Calu3 (cell line): ENCODE measurements at regions not wholly inside any gene's neighbourhood (a gene's known extent, or its start where the extent isn't known, plus 50 kb on each side); places are given as distances from the start of the nearest gene placed in this dataset.

Experiments used
- BruUV-seq: library from RNA; stranded (reverse); fragments of 400-500 nt; replicated peaks from 2 replicates; lab custom pipeline; 2021; lab: Mats Ljungman, UMichigan
- CTCF ChIA-PET: fragments of 300-600 bp; sonication (Branson Sonifier 250); formaldehyde crosslinking; loops from one replicate; lab custom pipeline; 2022; ENCODE audit warnings: antibody characterized with exemption; lab: Charles Lee
- DNase-seq: peaks from one replicate; pipeline ENCODE4 v3.0.0; 2022
- H3K27ac Mint-ChIP-seq: one replicate; pipeline ENCODE4 v1.8.0; 2022; ENCODE audit warnings: mixed read lengths; ENCODE audit not compliant: unreplicated experiment
- H3K27me3 Mint-ChIP-seq: one replicate; pipeline ENCODE4 v1.8.0; 2022; ENCODE audit warnings: mixed read lengths; ENCODE audit not compliant: unreplicated experiment
- H3K36me3 Mint-ChIP-seq: one replicate; pipeline ENCODE4 v1.8.0; 2022; ENCODE audit warnings: mild to moderate bottlenecking, moderate library complexity, mixed read lengths; ENCODE audit not compliant: insufficient read depth, unreplicated experiment
- H3K4me1 Mint-ChIP-seq: one replicate; pipeline ENCODE4 v1.8.0; 2022; ENCODE audit warnings: mild to moderate bottlenecking, low read depth, mixed read lengths; ENCODE audit not compliant: unreplicated experiment
- H3K4me3 Mint-ChIP-seq: one replicate; pipeline ENCODE4 v1.8.0; 2022; ENCODE audit warnings: mild to moderate bottlenecking, low read depth, moderate library complexity, mixed read lengths; ENCODE audit not compliant: unreplicated experiment
- H3K9me3 Mint-ChIP-seq: one replicate; pipeline ENCODE4 v1.8.0; 2022; ENCODE audit warnings: low read depth, mixed read lengths; ENCODE audit not compliant: unreplicated experiment
- intact Hi-C: fragments of 100-400 bp; cut with micrococcal nuclease; formaldehyde crosslinking; loops from one replicate; pipeline ENCODE4 v1.10.0; 2022; ENCODE audit not compliant: unreplicated experiment
- TF ChIP-seq, protein P1 (sequence below): fragments of 200-600 bp; IDR thresholded peaks from one replicate; pipeline ENCODE4 v1.8.0; 2022; ENCODE audit warnings: antibody characterized with exemption; ENCODE audit not compliant: unreplicated experiment

DNA sequence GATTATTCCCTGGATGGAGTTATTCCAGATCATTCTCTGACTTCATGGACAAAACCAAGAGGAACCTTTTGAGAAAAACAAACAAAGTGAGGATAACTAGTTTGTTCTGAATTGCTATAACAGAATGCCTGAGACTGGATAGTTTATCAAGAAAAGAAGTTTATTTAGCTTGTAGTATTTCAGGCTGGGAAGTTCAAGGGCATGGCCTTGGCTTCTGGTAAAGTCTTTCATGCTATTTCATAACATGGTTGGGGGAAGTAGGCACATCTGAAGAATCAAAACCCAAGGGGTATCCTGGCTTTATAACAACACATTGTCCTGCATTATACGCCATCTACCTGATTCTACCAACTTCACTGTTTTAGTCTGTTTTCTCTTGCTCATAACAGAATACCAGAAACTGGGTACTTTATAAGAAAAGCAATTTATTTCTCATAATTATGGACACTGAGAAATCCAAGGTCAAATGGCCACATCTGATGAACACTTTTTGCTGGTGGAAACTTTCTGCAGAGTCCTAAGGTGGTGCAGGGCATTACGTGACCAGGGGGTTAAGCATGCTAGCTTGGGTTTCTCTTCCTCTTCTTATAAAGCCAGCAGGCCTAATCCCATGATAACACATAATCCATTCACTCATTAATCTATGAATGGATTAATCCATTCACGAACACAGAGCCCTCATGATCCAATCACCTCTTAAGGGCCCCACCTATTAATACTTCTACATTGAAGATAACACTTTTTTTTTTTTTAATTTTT lies 186.1 kb upstream of the PRSS16 start:
- no peak for DNase-seq
- BruUV-seq: no TSS peak
- Mint-ChIP-seq H3K27me3 (no peaks in the 10 kb centered on the region), H3K36me3 (no peaks in the 10 kb centered on the region), H3K4me3 (no peak overlapping the region), H3K27ac (no peak overlapping the region), H3K4me1 (peaks cover 7% of the 10 kb centered on the region), H3K9me3 (no peaks in the 10 kb centered on the region)
- CTCF ChIA-PET: no interaction called here
- TF ChIP-seq, protein P1, sequence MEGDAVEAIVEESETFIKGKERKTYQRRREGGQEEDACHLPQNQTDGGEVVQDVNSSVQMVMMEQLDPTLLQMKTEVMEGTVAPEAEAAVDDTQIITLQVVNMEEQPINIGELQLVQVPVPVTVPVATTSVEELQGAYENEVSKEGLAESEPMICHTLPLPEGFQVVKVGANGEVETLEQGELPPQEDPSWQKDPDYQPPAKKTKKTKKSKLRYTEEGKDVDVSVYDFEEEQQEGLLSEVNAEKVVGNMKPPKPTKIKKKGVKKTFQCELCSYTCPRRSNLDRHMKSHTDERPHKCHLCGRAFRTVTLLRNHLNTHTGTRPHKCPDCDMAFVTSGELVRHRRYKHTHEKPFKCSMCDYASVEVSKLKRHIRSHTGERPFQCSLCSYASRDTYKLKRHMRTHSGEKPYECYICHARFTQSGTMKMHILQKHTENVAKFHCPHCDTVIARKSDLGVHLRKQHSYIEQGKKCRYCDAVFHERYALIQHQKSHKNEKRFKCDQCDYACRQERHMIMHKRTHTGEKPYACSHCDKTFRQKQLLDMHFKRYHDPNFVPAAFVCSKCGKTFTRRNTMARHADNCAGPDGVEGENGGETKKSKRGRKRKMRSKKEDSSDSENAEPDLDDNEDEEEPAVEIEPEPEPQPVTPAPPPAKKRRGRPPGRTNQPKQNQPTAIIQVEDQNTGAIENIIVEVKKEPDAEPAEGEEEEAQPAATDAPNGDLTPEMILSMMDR: no peak
- intact Hi-C loops: no loop called here

DNA sequence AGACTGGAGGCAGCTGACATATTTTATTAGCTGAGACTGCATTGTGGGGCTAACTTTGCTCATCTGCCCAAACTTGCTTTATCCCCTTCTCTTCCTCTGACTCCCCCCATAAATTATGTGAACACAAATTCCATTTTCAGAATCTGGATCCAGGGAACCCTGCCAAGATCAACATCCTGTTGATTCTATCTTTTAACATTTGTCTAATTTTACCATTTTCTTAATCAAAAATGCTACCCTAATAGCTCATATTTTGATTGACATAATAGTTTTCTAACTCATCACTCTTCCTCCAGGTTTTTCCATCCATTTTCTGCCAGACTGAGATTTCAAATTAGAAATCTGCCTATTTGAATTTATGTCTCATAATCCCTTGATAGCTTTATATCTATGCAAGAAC lies 184.7 kb upstream of the PRSS16 start:
- Mint-ChIP-seq H3K27ac (no peak overlapping the region), H3K4me3 (no peak overlapping the region), H3K27me3 (no peaks in the 10 kb centered on the region), H3K4me1 (peaks cover 14% of the 10 kb centered on the region), H3K9me3 (no peaks in the 10 kb centered on the region), H3K36me3 (no peaks in the 10 kb centered on the region)
- intact Hi-C loops: no loop called here
- BruUV-seq: no TSS peak
- DNase-seq: no peak
- CTCF ChIA-PET: no interaction called here
- TF ChIP-seq, protein P1: no peak

DNA sequence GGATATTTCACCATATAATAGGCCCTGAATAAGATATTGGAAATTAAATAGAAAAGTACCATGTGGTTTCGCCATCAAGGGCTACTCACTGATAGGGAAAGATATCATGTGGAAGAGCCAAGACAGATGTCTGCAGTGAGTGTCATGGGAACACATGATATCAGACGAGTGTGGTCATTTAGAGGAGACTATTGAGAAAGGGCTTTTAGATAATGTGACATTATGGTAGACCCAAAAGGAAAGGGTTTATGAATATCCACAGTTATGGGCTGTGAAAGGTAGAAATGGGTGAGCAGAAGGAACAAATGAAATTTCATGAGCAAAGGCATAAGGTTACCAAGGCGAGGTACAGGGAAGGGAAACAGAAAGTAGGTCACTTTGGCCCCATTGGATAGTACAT lies 182.3 kb upstream of the PRSS16 start:
- no peaks in the 10 kb centered on the region for H3K27me3 Mint-ChIP-seq
- no peaks in the 10 kb centered on the region for H3K36me3 Mint-ChIP-seq
- DNase-seq: no peak
- no peak overlapping the region for H3K27ac Mint-ChIP-seq
- no peaks in the 10 kb centered on the region for H3K9me3 Mint-ChIP-seq
- BruUV-seq: no TSS peak
- intact Hi-C loops: no loop called here
- H3K4me1 Mint-ChIP-seq: peaks cover 14% of the 10 kb centered on the region
- CTCF ChIA-PET: no interaction called here
- H3K4me3 Mint-ChIP-seq: no peak overlapping the region
- TF ChIP-seq, protein P1: no peak

DNA sequence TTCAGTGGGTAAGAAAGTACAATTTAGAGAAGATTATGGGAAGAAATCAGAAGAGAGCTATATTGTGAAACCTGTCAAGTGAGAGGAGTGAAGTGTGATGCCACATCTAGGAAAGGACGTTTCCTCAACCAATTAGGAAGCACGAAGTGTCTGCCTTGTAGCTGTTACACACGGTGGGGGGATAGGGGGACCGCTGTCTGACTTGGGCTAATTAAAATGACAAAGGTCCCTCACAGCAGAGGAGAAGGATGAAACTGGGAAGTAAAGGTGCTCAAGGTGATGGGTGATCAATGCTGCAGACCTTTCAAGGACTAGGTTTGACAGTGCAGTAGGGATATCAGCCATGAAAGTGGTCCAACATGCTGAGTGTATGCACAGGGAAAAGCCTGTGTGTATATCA lies 181.1 kb upstream of the PRSS16 start:
- Mint-ChIP-seq H3K27me3 (no peaks in the 10 kb centered on the region), H3K36me3 (no peaks in the 10 kb centered on the region), H3K4me1 (peaks cover 14% of the 10 kb centered on the region), H3K9me3 (no peaks in the 10 kb centered on the region), H3K27ac (peak overlapping the region; percentile 49), H3K4me3 (no peak overlapping the region)
- CTCF ChIA-PET: no interaction called here
- BruUV-seq: no TSS peak
- intact Hi-C loops: no loop called here
- TF ChIP-seq, protein P1: no peak
- DNase-seq: no peak
